PC-3 (cell line): ENCODE measurements at regions not wholly inside any gene's neighbourhood (a gene's known extent, or its start where the extent isn't known, plus 50 kb on each side); places are given as distances from the start of the nearest gene placed in this dataset.

Experiments used
- EZH2 ChIP-seq: fragments of 300-600 bp; sonication (generic); IDR thresholded peaks from one replicate; pipeline ENCODE4 v1.6.1; 2017; ENCODE audit warnings: antibody characterized with exemption, mild to moderate bottlenecking, low read length; ENCODE audit not compliant: unreplicated experiment
- EZH2phosphoT487 ChIP-seq: fragments of 300-600 bp; sonication (generic); IDR thresholded peaks from 2 replicates; pipeline ENCODE4 v1.6.1; 2018; ENCODE audit warnings: mild to moderate bottlenecking, antibody characterized with exemption, low read length, borderline replicate concordance
- TF ChIP-seq, protein P1 (sequence below): fragments of 300-600 bp; sonication (generic); conservative IDR thresholded peaks from 2 replicates; pipeline ENCODE4 v1.5.1; 2017; ENCODE audit warnings: antibody characterized with exemption, low read depth, mild to moderate bottlenecking, low read length

DNA sequence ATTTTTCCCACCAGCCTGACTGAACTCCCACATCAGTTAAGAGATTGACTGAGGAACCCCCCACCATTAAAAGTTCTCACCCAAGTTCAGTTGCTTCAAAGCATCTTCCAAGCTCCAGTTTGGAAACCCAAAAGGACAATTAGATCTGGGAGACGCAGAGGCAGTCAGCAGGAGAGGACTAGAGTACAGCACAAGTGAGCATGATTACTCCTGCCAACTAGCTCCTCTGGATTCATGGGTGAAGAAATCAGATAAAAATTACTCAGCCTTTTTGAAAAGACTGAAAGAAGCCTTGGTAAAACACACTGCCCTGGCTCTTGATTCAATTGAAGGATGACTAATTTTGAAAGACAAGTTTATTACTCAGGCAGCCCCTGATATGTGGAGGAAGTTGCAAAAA lies 297.5 kb downstream of the ADAM29 start:
- TF ChIP-seq EZH2 (no peak), EZH2phosphoT487 (no peak)
- TF ChIP-seq, protein P1, sequence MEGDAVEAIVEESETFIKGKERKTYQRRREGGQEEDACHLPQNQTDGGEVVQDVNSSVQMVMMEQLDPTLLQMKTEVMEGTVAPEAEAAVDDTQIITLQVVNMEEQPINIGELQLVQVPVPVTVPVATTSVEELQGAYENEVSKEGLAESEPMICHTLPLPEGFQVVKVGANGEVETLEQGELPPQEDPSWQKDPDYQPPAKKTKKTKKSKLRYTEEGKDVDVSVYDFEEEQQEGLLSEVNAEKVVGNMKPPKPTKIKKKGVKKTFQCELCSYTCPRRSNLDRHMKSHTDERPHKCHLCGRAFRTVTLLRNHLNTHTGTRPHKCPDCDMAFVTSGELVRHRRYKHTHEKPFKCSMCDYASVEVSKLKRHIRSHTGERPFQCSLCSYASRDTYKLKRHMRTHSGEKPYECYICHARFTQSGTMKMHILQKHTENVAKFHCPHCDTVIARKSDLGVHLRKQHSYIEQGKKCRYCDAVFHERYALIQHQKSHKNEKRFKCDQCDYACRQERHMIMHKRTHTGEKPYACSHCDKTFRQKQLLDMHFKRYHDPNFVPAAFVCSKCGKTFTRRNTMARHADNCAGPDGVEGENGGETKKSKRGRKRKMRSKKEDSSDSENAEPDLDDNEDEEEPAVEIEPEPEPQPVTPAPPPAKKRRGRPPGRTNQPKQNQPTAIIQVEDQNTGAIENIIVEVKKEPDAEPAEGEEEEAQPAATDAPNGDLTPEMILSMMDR, result no peak
